ENCODE measurements at regions not wholly inside any gene's neighbourhood (a gene's known extent, or its start where the extent isn't known, plus 50 kb on each side); places are given as distances from the start of the nearest gene placed in this dataset.

DNA sequence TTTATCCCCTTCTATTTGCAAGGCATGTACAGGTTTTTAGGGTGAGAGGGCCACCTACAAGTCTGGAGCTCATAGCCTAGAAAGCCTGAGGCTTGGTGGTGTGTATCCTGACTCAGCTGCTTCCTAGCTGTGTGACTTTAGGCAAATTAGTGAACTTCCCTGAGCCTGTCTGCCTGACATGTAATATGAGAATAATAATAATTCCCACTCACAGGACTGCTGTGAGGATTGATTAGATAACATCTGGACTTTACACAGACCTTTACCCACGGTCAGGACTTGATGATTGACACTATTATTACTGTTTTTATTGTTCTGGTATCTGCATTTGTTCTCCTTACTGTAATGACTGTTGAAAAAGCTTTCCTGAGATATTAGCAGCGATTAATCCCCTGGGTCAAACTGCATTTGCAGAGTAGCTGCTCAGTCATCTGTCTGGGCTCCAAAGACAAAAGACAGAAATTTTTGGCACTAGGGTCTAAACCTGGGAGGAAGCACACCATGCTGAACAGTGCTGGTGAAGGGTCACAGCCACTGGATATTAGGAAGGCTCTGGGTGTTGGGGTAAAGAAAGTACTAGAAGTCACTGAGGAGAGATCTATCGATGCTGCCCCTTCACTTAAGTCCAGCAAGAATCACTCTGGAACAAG is 276.5 kb upstream of the FN1 start:
- no peak for DNase-seq

DNA sequence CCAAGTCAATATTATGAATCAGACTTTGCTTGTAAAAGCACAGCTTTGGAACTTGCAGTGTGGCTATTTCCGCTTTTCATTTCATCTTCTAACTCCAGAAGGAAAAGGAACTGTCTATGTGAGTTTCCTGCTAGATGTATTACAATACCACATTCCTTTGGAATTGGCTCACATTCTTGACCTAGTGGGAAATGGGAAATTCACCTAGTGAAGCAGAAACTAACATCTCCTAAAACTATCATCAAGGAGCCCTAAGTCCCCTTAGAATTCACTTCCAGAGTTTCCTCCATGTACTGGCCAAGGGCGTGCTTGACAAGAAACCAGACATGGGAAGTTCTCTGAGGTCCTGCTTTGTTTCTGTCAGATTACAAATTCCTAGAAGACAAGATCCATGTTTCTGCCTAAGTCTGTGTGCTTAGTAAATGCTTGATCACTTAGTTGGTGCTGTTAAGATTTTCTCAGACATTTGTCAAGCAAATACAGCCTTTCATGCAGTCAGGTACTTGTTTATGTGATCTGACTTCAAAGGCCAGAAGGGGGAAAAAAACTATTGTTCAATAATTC is 275.7 kb upstream of the FN1 start:
- no peak for DNase-seq

DNA sequence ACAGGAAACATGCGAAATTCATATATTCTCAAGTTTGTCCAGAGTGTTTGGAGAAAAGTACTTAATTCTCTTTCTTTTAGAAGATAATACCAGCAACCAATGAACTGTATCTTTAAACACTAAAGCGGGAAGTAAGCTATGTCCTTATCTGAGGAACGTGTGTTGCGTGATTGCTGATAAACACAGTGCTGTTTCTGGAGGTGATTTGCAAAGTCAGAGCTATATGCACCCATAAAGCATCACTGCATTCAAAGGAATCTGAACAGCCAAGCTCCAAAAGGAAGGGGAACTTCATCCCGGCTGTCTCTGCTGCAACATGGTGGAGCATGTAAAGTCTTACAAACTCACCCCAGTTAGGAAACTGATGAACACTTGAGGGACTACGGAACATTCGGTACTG is 271.7 kb upstream of the FN1 start:
- DNase-seq = no peak

DNA sequence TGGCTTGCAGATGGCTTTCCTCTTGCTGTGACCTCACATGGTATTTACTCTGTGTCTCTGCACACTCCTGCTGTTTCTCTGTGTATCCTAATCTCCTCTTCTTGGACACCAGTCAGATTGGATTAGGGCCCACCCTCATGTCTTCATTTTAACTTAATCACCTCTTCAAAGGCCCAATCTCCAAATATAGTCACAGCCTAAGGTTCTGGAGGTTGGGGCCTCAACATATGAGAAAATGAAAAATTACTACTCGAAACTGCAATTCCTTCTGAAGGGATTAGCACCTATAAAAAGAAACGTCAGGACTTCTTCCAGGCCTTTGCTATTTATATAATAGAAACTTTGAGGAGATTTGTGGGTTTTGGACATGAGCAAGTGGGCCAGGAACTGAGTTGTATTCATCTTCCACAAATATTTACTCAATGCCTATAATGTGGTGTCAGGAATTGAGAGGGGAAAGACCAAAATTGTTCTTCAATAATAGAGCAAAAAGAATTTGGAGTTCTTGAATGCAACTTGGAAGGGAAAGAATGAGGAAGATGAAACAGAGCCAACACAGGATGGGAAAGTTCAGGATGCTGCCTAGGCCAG is 270.0 kb upstream of the FN1 start:
- no peak for DNase-seq

DNA sequence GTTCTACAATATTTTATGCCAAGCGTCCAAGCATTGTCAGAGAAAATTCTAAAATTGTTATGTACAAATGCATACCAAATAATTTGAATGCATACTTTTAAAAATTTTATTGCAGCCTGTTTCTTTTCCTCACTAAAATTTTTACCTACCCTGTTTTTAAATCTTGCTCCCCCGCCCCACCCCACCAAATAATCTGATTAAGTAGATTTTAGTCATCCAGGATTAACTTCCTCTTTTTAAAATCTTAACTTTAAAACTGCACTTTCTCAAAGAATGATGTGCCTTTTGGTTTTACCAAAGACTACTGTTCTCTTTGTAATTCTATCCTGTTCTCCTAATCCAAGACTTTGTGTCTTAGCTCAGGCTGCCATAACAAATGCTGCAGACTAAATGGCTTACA is 269.4 kb upstream of the FN1 start:
- no peak for DNase-seq

DNA sequence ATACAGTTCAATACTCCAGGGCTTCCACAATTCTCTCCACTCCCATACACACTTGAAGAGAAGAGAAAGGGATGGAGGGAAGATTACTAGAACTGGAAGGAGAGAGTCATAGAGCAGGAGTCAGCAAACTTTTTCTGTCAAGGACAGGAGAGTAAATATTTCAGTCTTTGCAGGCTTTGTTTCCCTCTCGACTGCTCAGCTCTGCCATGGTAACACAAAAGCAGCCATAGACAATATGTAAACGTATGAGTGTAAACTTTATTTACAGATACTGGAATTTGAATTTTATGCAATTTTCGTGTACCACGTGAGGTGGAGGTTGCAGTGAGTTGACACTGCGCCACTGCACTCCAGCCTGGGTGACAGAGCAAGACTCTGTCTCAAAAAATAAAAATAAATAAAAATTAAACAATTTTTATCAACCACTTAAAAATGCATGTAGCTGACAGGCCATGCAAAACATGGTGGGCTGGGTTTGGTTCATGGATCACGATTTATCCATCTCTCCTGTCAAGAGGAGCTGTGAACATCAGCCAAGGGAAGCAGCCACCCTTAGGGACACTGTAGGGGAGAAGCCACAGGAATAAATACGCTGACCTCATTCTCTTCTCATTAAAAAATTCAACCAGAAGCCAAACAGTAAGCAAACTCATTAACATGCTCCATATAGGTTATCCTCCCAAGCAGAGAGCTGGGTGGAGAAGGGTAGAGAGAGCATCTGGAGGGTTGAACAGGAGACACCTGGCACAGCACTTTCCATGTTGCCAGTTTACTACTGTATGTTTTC is 266.4 kb upstream of the FN1 start:
- DNase-seq = no peak

DNA sequence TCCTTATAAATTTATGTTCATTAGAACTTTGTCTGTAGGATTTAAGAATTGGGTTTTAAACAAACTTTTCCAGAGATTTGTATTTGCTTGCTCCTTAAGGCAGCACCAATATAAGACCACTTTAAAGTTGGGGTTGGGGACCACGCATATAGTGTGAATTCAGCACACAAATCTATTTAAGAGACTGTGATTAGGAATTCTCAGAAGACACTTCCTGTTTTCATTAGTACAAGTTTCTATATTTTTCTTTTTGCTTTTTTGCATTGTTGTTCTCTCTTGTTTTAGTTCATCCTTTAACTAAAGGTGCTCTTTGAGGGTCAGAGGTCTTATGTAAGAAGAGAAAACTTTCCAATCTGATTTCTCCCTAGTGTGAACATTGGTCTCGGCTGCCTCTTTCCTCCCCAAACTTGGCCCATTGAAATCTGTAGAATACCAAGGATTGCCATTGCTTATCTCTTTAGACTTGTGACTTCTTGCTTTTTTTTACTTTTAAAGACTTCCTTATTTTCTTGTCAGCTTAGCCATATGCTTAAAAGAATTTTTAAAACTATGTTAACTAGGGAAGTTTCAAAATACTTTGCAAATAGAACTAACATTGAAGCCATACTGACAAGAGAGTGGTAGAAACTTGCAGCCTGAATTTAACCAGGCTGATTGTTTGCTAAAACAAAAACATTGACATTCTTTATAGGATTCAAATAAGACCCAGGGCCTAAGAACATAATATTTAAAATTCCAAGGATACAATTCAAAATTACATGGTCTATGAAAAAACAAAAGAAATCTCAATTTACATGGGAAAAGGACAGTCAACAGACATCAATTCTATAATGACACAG is 264.1 kb upstream of the FN1 start:
- DNase-seq = no peak

DNA sequence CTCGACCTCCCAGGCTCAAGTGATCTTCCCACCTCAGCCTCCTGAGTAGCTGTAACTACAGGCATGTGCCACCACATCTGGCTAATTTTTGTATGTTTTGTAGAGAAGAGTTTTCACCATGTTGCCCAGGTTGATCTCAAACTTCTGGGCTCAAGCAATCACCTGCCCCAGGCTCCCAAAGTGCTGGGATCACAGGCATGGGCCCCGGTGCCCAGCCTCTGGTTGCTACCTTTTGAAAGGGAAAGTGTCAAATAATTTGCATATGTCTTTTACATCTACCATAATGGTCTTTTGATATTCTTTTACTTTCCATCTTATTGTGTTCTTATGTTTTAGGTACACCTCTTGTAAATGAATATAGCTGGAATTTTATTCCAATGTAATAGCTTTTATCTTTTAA is 263.1 kb upstream of the FN1 start:
- DNase-seq = no peak

DNA sequence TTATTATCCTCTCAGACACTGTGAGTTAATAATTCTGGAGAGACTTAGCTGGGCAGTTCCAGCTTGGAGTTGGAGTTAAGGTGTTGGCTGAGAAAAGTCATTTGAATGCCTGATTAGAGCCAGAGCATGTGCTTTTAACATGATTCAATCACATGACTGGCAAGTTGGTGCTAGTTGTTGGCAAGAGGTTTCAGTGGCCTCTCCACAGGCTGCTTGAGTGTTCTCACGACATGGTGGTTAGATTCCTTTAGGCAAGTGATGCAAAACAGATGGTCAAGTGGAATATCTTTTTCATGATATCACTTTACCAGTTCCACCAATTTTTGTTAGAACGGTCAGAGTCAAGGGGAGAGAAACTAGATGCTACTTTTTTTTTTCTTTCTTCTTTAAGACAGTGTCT is 262.7 kb upstream of the FN1 start:
- no peak for DNase-seq

DNA sequence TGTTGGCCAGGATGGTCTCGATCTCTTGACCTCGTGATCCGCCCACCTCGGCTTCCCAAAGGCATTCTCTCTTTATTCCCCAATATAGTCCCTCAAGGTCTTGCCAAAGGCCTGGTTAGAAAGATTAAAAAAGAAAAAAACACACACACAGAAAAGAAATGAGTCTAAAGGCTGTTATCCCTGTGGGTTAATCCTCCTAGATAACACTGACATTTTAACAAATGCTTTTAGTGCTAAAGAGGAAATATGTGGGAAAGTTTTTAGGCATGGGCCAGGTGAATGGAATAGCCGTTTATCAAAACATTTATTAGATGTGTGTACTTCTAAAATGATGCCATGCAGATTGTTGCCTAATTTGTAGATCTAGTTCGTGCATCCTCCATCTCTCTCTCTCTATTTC is 261.6 kb upstream of the FN1 start:
- DNase-seq = no peak

DNA sequence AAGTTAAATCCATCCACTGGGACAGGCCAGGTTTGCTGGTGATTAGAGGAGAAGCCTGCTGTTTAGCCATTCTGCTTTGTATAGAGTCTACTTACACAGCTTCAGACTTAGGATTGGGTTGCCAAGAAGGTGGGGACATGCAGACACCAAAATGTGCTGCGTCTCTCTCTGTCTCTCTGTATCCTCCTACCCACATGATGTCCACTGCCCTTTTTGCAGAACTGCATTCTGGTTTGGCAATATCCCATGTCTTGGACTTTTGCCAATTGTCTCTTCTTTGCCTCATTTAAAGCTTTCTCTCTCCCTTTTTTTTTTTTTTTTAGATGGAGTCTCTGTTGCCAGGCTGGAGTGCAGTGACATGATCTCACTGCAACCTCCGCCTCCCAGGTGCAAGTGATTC is 261.1 kb upstream of the FN1 start:
- DNase-seq = no peak

DNA sequence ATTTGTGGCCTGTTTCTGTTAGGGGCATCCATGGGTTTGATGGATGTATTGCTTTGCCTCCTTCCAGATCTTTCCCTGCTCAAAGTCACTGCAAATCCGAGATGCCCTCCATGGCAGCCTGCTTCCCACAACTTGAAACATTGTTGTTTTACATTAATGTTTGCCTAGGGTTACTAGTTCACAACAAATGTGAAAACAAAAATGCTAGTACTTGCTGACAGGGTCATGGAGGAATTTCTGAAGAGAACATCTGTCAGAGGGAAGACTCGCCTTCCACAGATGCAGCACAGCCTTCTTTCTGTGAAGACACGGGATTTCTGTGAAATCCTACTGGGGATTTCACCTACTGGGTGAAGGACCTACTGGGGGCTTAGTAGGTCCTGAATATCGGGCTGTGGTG is 260.0 kb upstream of the FN1 start:
- DNase-seq = no peak

DNA sequence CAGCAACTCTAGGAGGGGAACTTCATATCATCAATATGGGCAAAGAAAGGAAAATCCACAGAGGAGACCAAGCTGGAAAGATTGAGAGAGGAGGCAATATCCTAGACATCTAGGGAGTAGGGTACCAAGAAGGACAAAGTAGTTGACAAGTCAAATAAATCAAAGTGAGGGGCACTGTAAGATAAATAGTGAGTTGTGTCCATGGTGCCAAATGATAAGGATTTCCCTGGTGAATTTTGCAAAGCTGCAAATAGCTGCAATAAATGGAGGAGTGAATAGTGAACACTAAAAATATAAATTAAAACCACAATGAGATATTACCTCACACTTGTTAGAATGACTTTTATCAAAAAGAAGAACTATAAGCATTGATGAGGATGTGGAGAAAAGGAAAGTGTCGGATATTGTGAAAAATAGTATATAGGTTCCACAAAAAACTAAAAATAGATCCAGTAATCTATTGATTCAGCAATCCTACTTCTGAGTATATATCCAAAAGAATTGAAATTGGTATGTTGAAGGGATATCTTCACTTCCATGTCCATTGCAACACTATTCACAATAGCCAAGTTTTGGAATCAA is 258.2 kb upstream of the FN1 start:
- DNase-seq = no peak

DNA sequence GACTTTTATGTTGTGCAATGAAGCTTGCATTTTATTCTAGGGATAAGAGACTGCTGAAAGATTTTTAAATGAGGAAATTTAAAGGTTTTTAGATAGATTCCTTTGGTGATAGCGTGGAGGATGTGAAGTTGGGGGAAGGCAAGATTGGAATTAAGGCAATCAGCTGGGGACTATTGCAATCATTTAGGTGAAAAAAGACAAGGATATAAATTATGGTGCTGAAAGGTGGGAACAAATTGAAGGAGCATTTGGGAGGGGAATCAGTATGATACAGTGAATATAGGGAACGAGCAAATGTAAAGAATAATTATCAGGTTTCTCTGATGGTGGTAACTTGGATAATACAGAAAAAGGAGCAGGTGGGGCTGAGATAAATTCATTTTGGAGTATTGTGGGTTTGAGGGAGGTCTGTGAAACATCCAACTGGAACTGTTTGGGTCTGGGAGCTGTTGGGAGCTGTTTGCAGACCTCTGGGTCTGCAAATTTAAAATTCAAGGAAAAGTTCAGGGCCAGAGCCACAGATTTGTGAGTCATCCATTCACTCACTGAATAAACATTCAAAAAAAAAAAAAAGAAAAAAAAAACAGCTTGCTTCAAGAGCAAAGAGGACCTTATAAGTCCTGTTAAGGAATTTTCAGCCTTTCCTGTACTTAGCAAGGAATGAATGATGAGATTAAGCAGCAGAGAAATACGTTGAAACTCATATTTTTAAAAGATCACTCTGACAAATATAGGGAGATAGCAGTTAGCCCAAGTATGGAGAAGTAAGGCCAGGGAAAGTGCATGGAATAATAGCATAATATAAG is 257.5 kb upstream of the FN1 start:
- no peak for DNase-seq

DNA sequence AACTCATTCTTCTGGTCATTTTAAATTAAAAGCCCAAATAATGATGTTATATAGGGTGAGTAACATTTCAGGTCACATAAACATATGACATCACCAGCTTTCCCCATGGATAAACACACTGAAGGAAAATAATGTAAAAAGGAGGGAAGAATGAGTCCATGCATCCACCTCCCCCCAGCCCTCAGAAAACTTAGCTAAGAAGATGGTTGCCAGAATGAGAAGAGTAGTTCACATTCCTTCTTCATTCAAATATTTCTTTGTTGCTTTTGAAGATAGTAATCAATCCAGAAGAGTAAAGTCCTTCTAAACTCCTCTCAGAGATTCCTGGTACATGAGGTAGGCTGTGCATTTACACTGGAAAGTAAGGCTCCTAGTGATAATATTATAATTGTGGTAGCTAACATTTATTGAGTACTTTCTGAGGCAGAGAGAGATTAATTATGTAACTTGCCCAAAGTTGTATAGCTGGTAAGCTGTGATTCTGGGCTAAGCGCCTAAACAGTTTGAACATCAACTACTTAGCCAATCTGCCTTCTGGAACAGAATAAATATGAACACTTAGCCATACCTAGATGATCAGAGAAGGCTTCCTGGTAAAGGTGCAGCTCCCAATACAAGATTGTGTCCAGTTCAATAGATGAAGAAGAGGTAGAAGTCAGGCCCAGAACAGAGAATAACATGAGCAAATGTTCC is 256.7 kb upstream of the FN1 start:
- DNase-seq = no peak

DNA sequence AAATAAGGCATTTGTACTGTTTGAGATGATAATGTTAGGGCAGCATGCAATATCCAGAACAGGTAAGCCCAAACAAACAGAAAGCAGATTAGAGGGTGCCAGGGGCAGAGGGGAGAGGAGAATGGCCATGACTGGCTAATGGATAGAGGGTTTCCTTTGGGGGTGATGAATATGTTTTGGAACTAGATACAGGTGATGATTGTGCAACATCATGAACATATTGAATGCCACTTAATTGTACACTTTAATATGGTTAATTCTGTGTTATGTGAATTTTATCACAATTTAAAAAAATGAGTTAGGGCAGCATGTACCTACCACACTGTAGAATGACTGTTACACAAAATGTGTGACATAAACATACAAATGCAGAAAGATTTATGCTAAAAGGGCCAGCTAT is 255.5 kb upstream of the FN1 start:
- DNase-seq = no peak

DNA sequence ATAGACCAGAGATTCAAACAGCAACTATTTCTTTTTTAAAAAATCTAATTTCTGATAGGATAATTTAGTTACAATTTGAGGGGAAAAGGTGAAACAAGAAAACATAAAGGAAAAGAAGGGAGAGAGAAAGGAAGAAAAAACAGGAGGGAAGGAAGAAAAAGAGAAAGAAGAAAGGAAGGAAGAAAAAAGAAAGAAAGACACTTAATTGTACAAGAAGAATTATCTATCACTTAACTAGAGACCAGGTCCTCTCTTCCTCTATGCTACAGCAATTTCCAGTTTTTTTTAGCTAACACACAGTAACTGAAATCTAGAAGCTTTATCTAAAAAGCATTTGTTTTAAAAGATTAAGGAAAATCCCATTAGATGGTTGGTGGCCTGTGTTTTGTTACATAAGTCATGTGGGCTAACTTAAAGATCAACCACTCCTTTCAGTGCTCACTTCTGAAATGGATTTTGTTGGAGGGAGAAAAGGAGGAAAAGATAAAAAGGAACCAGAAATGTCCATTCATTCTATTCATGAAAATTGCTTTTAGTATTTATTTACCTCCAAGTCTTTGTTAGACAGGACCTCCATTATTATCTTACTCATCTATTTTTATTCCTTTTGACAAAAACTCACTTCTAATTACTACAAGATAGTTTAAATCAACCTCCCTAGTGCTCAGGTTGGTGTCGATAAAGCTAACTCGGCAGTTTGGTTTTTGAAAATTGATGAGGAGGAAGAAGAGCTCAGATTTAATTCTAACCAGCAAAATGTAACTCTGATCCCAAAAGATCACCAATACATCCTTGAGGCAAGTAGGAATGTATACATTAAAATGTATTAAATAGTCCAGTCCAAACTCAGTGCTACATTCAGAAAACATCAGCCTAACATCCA is 251.5 kb upstream of the FN1 start:
- DNase-seq = no peak

DNA sequence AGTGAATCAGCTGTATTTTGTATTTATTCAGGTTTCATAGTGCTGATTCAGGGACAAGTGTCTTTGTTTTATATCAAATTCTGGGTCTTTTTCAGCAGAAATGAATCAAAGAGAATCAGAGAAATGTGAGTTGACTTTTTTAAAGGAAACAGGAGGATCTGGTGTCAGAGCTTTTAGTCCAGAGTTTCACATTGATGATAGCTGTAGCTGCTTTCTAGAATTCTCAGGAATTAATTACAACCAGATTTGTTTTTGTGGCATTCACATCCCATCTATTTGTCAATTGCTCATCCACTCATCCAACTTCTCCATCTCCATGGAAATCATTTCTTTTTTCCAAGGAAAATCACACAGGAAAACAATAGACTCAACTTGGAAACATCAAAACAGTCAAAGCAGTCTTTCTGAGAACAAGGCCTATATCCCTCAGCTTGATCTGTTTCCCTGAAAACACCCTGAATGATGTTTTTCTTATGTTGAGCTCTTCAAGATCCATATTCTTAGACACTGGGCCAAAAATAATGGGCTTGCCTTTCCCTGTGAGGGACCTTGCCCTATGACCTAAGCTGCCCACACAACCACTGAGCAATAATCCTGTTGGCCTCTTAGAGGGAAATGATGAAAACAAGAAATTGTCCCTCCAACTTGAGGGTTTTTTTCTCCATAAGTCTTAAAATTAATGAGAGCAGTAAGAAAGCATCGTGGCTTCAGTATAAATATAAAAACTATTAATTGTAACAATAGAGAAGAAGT is 249.5 kb upstream of the FN1 start:
- no peak for DNase-seq

DNA sequence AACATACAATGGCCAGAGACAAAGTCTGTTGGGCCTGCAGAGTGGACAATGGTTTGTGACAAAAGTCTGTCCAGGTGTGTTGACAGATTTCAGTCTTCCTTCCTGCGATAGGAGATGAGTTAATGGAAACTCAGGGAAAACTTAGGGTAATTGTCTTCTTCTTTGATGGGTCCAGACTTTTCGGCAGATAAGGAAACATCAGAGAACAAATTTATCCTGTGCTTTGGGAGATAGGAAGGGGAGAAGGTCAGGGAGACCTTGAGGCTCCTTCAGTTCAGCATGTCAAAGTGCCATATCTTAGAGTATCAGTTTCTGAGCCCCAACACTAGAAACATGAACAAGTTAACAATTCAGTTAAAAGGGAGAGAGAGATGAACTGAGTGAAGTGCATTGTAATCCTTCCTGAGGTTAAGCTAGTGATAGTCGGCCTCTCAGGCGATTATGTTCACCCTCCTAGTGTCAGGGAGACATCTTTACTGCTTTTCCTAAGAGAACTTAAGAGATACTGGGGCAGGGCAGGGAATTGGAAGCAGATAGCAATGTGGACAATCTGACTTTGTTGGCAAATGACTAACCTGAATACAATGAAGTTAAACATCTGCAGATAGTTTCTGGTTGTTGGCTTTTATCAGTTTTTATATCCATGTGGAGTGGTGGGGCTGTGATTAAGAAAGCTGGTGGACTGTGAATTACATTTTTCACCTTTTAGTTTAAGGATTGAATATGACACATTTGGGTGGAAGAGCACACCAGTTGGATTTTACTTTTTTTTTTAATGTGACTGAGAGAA is 248.8 kb upstream of the FN1 start:
- no peak for DNase-seq

Measured in stimulated activated CD4-positive, alpha-beta T cell treated with anti-CD3 and anti-CD28 coated beads, Interleukin-1b, Interleukin-23, amount 100 ng/mL, for 48 hours (primary cell).